ENCODE measurements at regions not wholly inside any gene's neighbourhood (a gene's known extent, or its start where the extent isn't known, plus 50 kb on each side); places are given as distances from the start of the nearest gene placed in this dataset.

DNA sequence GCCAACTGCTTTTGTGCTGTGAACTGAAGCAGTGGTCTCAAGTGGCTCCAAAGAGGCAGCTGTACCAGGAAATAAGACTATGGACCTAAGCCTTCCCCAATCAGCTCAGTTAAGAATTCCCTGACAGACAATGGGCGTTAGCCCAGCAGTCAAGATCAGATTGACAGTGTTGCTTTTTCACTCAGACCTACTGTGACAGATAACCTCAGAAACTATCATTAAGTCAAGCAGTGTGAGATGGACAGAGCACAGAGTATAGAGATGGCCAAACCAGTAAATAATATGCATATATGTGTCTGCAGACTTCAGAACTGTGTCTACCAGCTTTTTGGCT lies 215.3 kb downstream of the ZFP36L2 start:
- ChIA-PET POLR2A (no interaction called here), CTCF (interaction anchor here (1.0 to 2.6 kb wide), 4 partner anchors 9 to 157 kb away, joined by 3 to 16 read pairs (median 4); no protein-coding TSS in a partner anchor)
- no peaks in the 10 kb centered on the region for H4K20me1 ChIP-seq (replicated peaks; ENCODE audit: control insufficient read depth, extremely low read depth, insufficient read depth, low read length)
- no peak overlapping the region for H2AFZ ChIP-seq (ENCODE audit: low read depth, low read length)
- H3K27me3 ChIP-seq (ENCODE audit: control insufficient read depth in 2 of 2, insufficient read depth in 2 of 2, low read length in 2 of 2), result peaks cover 6 to 7% of the 10 kb centered on the region in 2 experiments
- dilution Hi-C loops (cut with MboI; ENCODE audit: extremely low pct_ligation_motif_present, low sequenced_read_pairs) (no loop called here), intact Hi-C loops (cut with micrococcal nuclease) (no loop called here)
- no peak overlapping the region for H3K9ac ChIP-seq (replicated peaks; ENCODE audit: extremely low read depth, insufficient read depth, low read length)
- FAIRE-seq (no peak), DNase-seq (ENCODE audit: low read depth, low spot score) (no peak)
- H3K79me2 ChIP-seq (ENCODE audit: control insufficient read depth, insufficient read depth, low read length), result no peaks in the 10 kb centered on the region
- H3K4me3 ChIP-seq (replicated peaks in 1 of 3; ENCODE audit: insufficient read depth in 1 of 3, low read depth in 1 of 3, low read length in 3 of 3), result no peak overlapping the region
- no peaks in the 10 kb centered on the region for H3K36me3 ChIP-seq (ENCODE audit: control insufficient read depth in 2 of 2, extremely low read depth in 1 of 2, insufficient read depth in 2 of 2, low read length in 2 of 2)
- H3K27ac ChIP-seq (ENCODE audit: insufficient read depth, low read depth, low read length), result no peak overlapping the region
- TF ChIP-seq, protein P1, sequence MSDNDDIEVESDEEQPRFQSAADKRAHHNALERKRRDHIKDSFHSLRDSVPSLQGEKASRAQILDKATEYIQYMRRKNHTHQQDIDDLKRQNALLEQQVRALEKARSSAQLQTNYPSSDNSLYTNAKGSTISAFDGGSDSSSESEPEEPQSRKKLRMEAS (IDR thresholded peaks at IDR 0.05; ENCODE audit: insufficient read depth, insufficient read length), result no peak
- TF ChIP-seq, protein P2, sequence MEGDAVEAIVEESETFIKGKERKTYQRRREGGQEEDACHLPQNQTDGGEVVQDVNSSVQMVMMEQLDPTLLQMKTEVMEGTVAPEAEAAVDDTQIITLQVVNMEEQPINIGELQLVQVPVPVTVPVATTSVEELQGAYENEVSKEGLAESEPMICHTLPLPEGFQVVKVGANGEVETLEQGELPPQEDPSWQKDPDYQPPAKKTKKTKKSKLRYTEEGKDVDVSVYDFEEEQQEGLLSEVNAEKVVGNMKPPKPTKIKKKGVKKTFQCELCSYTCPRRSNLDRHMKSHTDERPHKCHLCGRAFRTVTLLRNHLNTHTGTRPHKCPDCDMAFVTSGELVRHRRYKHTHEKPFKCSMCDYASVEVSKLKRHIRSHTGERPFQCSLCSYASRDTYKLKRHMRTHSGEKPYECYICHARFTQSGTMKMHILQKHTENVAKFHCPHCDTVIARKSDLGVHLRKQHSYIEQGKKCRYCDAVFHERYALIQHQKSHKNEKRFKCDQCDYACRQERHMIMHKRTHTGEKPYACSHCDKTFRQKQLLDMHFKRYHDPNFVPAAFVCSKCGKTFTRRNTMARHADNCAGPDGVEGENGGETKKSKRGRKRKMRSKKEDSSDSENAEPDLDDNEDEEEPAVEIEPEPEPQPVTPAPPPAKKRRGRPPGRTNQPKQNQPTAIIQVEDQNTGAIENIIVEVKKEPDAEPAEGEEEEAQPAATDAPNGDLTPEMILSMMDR (IDR thresholded peaks at IDR 0.05; ENCODE audit: extremely low read depth in 1 of 2, insufficient read depth in 1 of 2, low read depth in 1 of 2, low read length in 2 of 2), result no peak
- TF ChIP-seq JUN (IDR thresholded peaks at IDR 0.05; ENCODE audit: borderline replicate concordance, insufficient read depth, insufficient read length, low read depth), result no peak
- TF ChIP-seq MYC (IDR thresholded peaks at IDR 0.05; ENCODE audit: low read depth, low read length), result no peak
- no peak for TF ChIP-seq POLR2A (IDR thresholded peaks at IDR 0.05; ENCODE audit: low read depth, low read length)
- TF ChIP-seq FOS (IDR thresholded peaks at IDR 0.05; ENCODE audit: borderline replicate concordance, insufficient read depth, low read length), result no peak
- TF ChIP-seq POLR2AphosphoS5 (IDR thresholded peaks at IDR 0.05; ENCODE audit: insufficient read depth, low read depth, low read length), result no peak
- no peak for TF ChIP-seq EZH2 (IDR thresholded peaks at IDR 0.05; ENCODE audit: borderline replicate concordance, low read depth, low read length, severe bottlenecking)
- no peak for TF ChIP-seq GATA2 (IDR thresholded peaks at IDR 0.05; ENCODE audit: insufficient read depth, insufficient read length, low read depth, low read length)
- no peaks in the 10 kb centered on the region for H3K4me1 ChIP-seq (ENCODE audit: control insufficient read depth, extremely low read depth, insufficient read depth, low read length)
- BruUV-seq (replicated peaks), result no TSS peak
- H3K9me1 ChIP-seq (replicated peaks; ENCODE audit: control insufficient read depth, extremely low read depth, insufficient read depth, low read length), result no peaks in the 10 kb centered on the region
- no peak overlapping the region for H3K4me2 ChIP-seq (ENCODE audit: insufficient read depth, low read length)
- no peaks in the 10 kb centered on the region for H3K9me3 ChIP-seq (replicated peaks; ENCODE audit: control insufficient read depth, insufficient read depth, low read length)

Measured in endothelial cell of umbilical vein (primary cell).